ENCODE measurements at regions not wholly inside any gene's neighbourhood (a gene's known extent, or its start where the extent isn't known, plus 50 kb on each side); places are given as distances from the start of the nearest gene placed in this dataset.

DNA sequence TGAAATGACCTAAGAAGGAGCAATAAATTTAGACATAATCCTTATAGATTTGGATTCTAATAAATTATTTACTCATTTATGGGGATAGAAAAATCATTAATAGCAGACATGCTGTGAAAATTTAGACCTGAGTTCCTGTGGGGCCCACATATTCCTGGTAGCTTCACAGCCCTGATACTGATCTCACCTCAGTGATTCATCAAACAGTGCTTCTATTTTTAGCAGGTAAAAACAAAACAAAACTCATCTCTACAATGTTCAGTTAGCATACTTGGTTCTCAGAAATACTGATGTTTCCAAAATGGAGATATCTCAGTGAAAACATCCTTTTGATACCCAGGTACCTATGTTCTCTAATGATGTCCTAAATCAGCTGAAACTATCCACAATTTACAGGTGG, 841.1 kb upstream of the SORCS1 start:
- Histone ChIP-seq H3K36me3 (no peaks in the 10 kb centered on the region), H3K4me3 (no peak overlapping the region), H3K4me1 (no peaks in the 10 kb centered on the region), H3K27me3 (no peaks in the 10 kb centered on the region), H3K27ac (no peak overlapping the region), H3K9me3 (no peaks in the 10 kb centered on the region)
- TF ChIP-seq POLR2AphosphoS5 (IDR thresholded peaks at IDR 0.05) = no peak
- TF ChIP-seq EP300 (IDR thresholded peaks at IDR 0.05) = no peak
- TF ChIP-seq, protein P1, sequence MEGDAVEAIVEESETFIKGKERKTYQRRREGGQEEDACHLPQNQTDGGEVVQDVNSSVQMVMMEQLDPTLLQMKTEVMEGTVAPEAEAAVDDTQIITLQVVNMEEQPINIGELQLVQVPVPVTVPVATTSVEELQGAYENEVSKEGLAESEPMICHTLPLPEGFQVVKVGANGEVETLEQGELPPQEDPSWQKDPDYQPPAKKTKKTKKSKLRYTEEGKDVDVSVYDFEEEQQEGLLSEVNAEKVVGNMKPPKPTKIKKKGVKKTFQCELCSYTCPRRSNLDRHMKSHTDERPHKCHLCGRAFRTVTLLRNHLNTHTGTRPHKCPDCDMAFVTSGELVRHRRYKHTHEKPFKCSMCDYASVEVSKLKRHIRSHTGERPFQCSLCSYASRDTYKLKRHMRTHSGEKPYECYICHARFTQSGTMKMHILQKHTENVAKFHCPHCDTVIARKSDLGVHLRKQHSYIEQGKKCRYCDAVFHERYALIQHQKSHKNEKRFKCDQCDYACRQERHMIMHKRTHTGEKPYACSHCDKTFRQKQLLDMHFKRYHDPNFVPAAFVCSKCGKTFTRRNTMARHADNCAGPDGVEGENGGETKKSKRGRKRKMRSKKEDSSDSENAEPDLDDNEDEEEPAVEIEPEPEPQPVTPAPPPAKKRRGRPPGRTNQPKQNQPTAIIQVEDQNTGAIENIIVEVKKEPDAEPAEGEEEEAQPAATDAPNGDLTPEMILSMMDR (IDR thresholded peaks at IDR 0.05) = no peak
- no peak for TF ChIP-seq POLR2A (IDR thresholded peaks at IDR 0.05)
- no peak for ATAC-seq (ENCODE audit: low FRiP score in 2 of 2)
- no peak for DNase-seq

DNA sequence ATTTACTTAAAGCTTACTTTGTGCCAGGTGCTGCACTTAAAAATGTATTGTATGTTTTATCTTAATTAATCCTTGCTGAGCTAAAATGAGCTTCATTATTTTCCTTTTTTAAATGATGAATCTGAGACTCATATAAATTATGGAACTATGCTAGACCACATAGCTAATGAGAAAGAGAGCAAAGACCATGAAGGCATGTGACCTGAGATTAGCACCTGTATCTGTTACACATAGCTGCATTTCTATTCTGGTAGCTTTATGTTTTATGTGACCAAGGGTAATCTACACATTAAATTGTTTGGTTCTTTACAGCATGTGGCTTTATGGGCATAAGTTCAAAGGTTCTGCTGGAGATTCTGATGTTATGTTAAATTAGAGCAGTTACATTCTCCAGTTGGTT, 839.1 kb upstream of the SORCS1 start:
- TF ChIP-seq, protein P1 (IDR thresholded peaks at IDR 0.05) = no peak
- TF ChIP-seq POLR2AphosphoS5 (IDR thresholded peaks at IDR 0.05) (no peak), POLR2A (IDR thresholded peaks at IDR 0.05) (no peak), EP300 (IDR thresholded peaks at IDR 0.05) (no peak)
- no peaks in the 10 kb centered on the region for H3K36me3 ChIP-seq
- DNase-seq (no peak), ATAC-seq (ENCODE audit: low FRiP score in 2 of 2) (no peak)
- H3K4me1 ChIP-seq = no peaks in the 10 kb centered on the region
- no peaks in the 10 kb centered on the region for H3K27me3 ChIP-seq
- H3K4me3 ChIP-seq = no peak overlapping the region
- H3K9me3 ChIP-seq = no peaks in the 10 kb centered on the region
- H3K27ac ChIP-seq = no peak overlapping the region

DNA sequence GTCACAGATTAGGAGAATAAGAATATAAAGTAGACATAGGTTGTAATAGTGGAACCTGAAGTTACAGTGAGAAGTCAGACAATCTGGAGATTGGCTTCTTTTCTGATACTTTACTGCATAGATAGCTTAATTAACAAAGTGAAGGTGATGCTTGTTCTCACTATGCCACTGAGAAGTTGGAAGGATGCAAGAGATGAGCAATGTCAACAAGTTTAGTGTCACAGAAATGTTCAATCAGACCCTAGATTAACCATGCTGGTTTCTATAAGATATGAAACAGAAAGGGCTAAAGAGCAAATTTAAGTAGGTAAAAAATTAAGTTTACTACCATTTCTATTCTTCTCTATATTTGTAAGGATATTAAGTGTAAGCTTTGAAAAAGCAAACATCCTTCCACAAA, 838.6 kb upstream of the SORCS1 start:
- Histone ChIP-seq H3K27ac (no peak overlapping the region), H3K4me1 (no peaks in the 10 kb centered on the region), H3K4me3 (no peak overlapping the region), H3K9me3 (no peaks in the 10 kb centered on the region), H3K27me3 (no peaks in the 10 kb centered on the region), H3K36me3 (no peaks in the 10 kb centered on the region)
- DNase-seq = no peak
- ATAC-seq (ENCODE audit: low FRiP score in 2 of 2) = no peak
- TF ChIP-seq POLR2AphosphoS5 (IDR thresholded peaks at IDR 0.05) (no peak), POLR2A (IDR thresholded peaks at IDR 0.05) (no peak), EP300 (IDR thresholded peaks at IDR 0.05) (no peak)
- TF ChIP-seq, protein P1 (IDR thresholded peaks at IDR 0.05) = no peak

DNA sequence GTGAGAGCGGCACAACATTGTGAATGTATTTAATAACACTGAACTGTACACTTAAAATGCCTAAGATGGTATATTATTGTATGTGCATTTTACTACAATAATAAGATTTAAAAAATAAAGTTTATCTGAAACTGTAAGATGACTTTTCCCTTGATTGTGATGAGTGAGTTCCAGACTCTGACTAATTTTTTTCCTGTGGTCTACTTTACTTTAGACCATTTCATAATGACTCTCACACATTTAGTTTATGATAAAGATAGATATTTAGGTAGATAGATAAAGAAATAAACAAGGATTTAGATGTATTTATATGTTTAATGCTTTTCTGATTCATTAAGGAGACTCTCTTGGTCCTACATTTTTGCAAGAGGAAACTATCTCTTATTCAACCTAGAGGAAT, 835.9 kb upstream of the SORCS1 start:
- Histone ChIP-seq H3K4me1 (no peaks in the 10 kb centered on the region), H3K4me3 (no peak overlapping the region), H3K9me3 (no peaks in the 10 kb centered on the region), H3K36me3 (no peaks in the 10 kb centered on the region), H3K27me3 (no peaks in the 10 kb centered on the region), H3K27ac (no peak overlapping the region)
- no peak for TF ChIP-seq EP300 (IDR thresholded peaks at IDR 0.05)
- no peak for TF ChIP-seq POLR2A (IDR thresholded peaks at IDR 0.05)
- TF ChIP-seq, protein P1 (IDR thresholded peaks at IDR 0.05) = no peak
- no peak for TF ChIP-seq POLR2AphosphoS5 (IDR thresholded peaks at IDR 0.05)
- DNase-seq = no peak
- ATAC-seq (ENCODE audit: low FRiP score in 2 of 2) = no peak
- WGBS, 2 donors = 84 to 88% methylated on average over 1 of the region's 1 CpG

DNA sequence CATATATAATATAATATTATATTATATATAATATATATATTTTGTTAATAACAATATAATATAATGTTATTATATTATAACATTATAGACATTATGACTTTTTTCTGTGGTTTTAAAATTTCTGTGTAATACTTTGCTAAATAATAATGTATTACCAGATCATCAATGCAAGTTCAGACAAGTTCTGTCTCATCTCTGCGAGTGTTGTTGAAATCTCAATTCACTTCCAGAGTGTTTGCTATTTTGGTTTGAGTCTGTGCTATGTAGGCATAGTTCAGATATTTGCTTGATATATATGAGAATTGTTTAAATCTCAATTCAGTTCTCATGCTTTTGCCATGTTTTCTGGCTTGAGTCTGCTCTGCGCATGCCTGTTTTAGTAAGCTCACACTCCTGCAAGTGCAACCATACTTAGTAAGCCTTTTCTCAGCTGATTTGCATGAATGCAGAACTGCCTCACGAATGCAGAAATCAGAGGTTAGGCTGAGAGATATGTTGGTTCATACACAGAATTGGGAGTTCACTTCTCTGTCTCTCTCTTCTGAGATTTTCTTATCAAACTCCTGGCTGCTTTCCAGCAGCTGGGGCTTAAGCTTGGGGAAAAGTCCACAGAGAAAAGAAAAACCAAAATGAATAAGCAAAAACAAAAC, 830.2 kb upstream of the SORCS1 start:
- ATAC-seq (ENCODE audit: low FRiP score in 2 of 2) (no peak), DNase-seq (no peak)
- WGBS, 2 donors = 64 to 72% methylated on average over 3 of the region's 3 CpGs

More for the DNA sequence above, 830.2 kb upstream of the SORCS1 start:
- Histone ChIP-seq H3K27me3 (no peaks in the 10 kb centered on the region), H3K36me3 (no peaks in the 10 kb centered on the region), H3K4me3 (no peak overlapping the region), H3K9me3 (no peaks in the 10 kb centered on the region), H3K4me1 (no peaks in the 10 kb centered on the region), H3K27ac (no peak overlapping the region)
- TF ChIP-seq, protein P1 (IDR thresholded peaks at IDR 0.05) = no peak
- no peak for TF ChIP-seq EP300 (IDR thresholded peaks at IDR 0.05)
- no peak for TF ChIP-seq POLR2A (IDR thresholded peaks at IDR 0.05)
- TF ChIP-seq POLR2AphosphoS5 (IDR thresholded peaks at IDR 0.05) = no peak

Measured in upper lobe of left lung (tissue), 6 donors.